ENCODE measurements at regions not wholly inside any gene's neighbourhood (a gene's known extent, or its start where the extent isn't known, plus 50 kb on each side); places are given as distances from the start of the nearest gene placed in this dataset.

DNA sequence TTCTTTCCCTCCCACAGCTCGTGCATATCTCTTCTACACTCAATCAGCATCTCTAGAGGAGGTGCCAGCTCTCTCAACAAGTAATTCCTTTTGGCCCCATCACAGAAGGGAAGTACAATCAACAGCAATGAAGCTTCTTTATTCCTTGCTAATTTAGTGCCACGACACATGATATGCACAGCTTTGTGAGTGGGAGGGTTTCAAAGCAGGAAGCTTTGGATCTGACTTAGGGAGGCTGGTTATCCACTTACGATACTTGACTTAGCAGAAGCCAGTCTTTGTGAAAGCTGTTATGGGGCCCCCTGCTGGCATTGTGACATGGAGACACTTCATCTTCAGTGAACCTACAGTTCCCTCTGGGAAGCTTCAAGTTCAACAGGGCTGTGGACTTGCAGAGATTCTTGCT is 81.0 kb downstream of the TMEM100 start:
- TF ChIP-seq, protein P1, sequence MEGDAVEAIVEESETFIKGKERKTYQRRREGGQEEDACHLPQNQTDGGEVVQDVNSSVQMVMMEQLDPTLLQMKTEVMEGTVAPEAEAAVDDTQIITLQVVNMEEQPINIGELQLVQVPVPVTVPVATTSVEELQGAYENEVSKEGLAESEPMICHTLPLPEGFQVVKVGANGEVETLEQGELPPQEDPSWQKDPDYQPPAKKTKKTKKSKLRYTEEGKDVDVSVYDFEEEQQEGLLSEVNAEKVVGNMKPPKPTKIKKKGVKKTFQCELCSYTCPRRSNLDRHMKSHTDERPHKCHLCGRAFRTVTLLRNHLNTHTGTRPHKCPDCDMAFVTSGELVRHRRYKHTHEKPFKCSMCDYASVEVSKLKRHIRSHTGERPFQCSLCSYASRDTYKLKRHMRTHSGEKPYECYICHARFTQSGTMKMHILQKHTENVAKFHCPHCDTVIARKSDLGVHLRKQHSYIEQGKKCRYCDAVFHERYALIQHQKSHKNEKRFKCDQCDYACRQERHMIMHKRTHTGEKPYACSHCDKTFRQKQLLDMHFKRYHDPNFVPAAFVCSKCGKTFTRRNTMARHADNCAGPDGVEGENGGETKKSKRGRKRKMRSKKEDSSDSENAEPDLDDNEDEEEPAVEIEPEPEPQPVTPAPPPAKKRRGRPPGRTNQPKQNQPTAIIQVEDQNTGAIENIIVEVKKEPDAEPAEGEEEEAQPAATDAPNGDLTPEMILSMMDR (IDR thresholded peaks at IDR 0.05; ENCODE audit: control extremely low read depth, extremely low read depth, low read depth, missing control alignments): peak; percentile 35
- peak; percentile 26 for DNase-seq (ENCODE audit: extremely low spot score)
- ChIA-PET POLR2A (no interaction called here), CTCF (interaction anchor here (0.8 to 2.3 kb wide), 12 partner anchors 9 to 128 kb away, joined by 3 to 22 read pairs (median 5); no protein-coding TSS in a partner anchor)

DNA sequence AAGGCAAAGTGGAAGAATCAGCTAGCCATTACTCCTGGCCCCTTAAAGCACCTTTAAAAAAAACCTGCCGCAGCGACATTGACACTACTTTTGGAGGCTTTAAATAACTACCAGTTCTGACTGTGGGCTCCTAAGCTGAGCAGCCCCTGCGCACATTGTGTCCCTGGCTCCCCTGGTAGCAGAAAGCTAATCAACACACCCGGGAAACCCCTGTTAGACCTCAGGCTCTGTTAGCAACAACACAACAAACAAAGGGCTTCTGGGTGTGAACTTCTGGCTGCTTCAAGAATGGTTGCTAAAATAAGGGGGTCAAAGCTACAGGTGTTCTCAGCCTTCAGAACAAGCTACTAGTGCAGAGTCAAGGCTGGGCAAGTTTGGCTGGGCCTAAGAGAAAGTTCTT is 83.6 kb downstream of the TMEM100 start:
- CTCF ChIA-PET: interaction anchor here (1.8 to 2.6 kb wide), 4 partner anchors 38 to 113 kb away, joined by 5 to 12 read pairs (median 7); no protein-coding TSS in a partner anchor
- POLR2A ChIA-PET: no interaction called here

DNA sequence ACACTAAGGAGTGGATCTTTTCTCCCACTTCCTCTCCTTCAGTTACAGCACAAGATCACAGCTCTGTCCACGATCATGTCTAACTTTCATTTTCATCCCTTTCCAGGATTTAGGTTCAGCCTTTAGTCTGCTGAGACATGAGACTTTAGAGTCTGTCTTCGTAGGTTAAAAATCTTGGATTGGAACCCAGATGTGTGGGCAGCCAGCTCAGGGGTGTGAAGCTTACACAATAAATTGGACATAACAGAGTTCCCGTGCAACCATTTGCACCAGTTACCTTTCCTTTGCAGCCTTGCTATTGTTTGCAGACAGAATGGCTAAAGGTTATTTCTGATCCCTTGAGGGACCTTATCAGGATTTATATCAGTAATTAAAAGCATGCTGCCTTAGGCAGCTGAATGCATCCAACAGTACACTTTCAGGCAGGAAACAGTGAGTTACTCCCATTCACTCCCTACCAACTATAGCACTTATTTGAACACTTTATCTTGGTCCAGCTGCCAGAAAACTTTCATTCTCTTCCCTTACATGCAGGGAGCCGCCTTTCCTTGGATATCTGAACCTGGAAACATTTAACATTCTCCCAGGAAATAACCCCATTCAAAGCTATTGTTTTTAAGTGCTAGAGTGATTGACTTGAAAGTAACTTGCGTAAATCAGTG is 87.3 kb downstream of the TMEM100 start:
- no peak for DNase-seq (ENCODE audit: extremely low spot score)
- TF ChIP-seq, protein P1 (IDR thresholded peaks at IDR 0.05; ENCODE audit: control extremely low read depth, extremely low read depth, low read depth, missing control alignments): no peak
- ChIA-PET CTCF (interaction anchor here (1.3 to 1.7 kb wide), 6 partner anchors 12 to 122 kb away, joined by 3 to 4 read pairs (median 3); no protein-coding TSS in a partner anchor), POLR2A (no interaction called here)

More for the DNA sequence above, 83.6 kb downstream of the TMEM100 start:
- no peak for DNase-seq (ENCODE audit: extremely low spot score)
- TF ChIP-seq, protein P1 (IDR thresholded peaks at IDR 0.05; ENCODE audit: control extremely low read depth, extremely low read depth, low read depth, missing control alignments): no peak

DNA sequence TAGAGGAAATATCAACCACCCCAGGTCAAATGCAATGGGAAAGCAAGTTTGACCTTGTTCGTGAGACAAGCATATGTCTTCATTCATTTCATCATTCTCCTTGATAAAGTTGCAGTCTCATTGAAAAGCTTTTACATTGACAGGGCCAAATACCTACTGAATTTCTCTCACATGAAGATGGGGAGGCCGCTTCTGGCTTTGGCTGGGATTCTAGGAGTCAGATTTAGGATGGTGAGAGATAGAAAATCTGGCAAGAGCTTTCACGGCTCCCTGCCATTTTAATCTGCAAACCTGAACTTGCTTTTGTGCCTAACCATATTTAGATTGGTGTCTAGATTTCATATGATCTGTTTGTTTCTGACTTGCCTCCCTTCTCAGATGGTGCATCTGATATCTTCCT is 88.0 kb downstream of the TMEM100 start:
- DNase-seq (ENCODE audit: extremely low spot score): no peak
- TF ChIP-seq, protein P1 (IDR thresholded peaks at IDR 0.05; ENCODE audit: control extremely low read depth, extremely low read depth, low read depth, missing control alignments): no peak
- POLR2A ChIA-PET: no interaction called here
- CTCF ChIA-PET: interaction anchor here (1.3 to 1.7 kb wide), 4 partner anchors 14 to 83 kb away, joined by 3 to 4 read pairs (median 3); no protein-coding TSS in a partner anchor

DNA sequence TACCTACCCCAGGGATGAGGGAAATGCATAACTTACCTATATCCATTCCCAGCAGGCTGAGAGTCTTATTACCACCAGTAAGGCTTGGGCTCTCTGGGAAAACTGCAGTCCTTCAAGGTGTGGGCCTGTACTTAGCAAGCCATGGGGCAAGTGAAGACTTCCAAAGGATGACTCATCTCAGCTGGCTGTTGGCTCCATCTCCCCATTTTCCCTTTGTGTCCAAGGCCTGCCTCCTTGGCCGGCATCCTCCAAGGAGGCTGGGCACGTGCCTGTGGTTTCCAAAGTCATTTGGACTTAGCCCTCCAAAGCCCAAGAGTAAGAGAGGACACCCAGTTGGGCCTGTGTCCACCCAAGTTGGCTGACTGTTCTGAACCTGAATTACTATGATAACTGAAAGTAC is 89.8 kb downstream of the TMEM100 start:
- POLR2A ChIA-PET: no interaction called here
- CTCF ChIA-PET: interaction anchor here (1.2 to 2.6 kb wide), 2 partner anchors 8 to 71 kb away, joined by 3 to 14 read pairs; no protein-coding TSS in a partner anchor
- TF ChIP-seq, protein P1 (IDR thresholded peaks at IDR 0.05; ENCODE audit: control extremely low read depth, extremely low read depth, low read depth, missing control alignments): no peak
- no peak for DNase-seq (ENCODE audit: extremely low spot score)

DNA sequence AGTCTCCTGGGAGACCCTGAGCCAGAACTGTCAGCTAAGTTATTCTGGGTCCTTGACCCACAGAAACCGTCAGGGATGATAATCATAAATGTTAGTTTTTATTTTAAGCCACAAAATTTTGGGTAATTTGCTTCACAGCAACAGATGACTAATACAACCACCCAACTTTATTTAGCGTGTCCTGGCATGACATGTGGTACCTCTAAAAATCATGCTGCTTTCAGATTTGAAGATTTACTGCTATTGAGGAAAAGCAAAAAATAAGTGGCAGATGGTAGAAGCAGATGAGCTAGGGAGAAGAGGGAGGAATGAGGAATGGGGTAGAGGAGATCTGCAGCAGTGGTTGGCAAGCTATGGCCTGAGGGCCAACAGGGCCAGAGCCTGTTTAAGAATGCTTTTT is 90.4 kb downstream of the TMEM100 start:
- ChIA-PET POLR2A (no interaction called here), CTCF (interaction anchor here (1.2 to 2.6 kb wide), 2 partner anchors 9 to 106 kb away, joined by 3 to 14 read pairs; no protein-coding TSS in a partner anchor)
- no peak for DNase-seq (ENCODE audit: extremely low spot score)
- TF ChIP-seq, protein P1 (IDR thresholded peaks at IDR 0.05; ENCODE audit: control extremely low read depth, extremely low read depth, low read depth, missing control alignments): no peak

Measured in GM10248 (cell line).